ENCODE measurements at regions not wholly inside any gene's neighbourhood (a gene's known extent, or its start where the extent isn't known, plus 50 kb on each side); places are given as distances from the start of the nearest gene placed in this dataset.

GRCh38 chr21:15119486-15119885 lies 54.7 kb upstream of the NRIP1 start:
- H3K27ac ChIP-seq = no peak overlapping the region
- no peaks in the 10 kb centered on the region for H3K36me3 ChIP-seq
- no peaks in the 10 kb centered on the region for H3K9me3 ChIP-seq (ENCODE audit: severe bottlenecking)
- H3K4me3 ChIP-seq (ENCODE audit: low read depth, low read length) = no peak overlapping the region
- H3K27me3 ChIP-seq (ENCODE audit: insufficient read depth, low read depth, severe bottlenecking) = no peaks in the 10 kb centered on the region
- no peak for DNase-seq
- no peak for TF ChIP-seq CTCF (IDR thresholded peaks at IDR 0.05; ENCODE audit: low read depth, low read length)

GRCh38 chr21:15121097-15121654 lies 56.4 kb upstream of the NRIP1 start:
- Histone ChIP-seq H3K4me3 (ENCODE audit: low read depth, low read length) (no peak overlapping the region), H3K9me3 (ENCODE audit: severe bottlenecking) (no peaks in the 10 kb centered on the region), H3K36me3 (no peaks in the 10 kb centered on the region), H3K27me3 (ENCODE audit: insufficient read depth, low read depth, severe bottlenecking) (no peaks in the 10 kb centered on the region), H3K27ac (no peak overlapping the region)
- DNase-seq = no peak
- TF ChIP-seq CTCF (IDR thresholded peaks at IDR 0.05; ENCODE audit: low read depth, low read length) = no peak

DNA sequence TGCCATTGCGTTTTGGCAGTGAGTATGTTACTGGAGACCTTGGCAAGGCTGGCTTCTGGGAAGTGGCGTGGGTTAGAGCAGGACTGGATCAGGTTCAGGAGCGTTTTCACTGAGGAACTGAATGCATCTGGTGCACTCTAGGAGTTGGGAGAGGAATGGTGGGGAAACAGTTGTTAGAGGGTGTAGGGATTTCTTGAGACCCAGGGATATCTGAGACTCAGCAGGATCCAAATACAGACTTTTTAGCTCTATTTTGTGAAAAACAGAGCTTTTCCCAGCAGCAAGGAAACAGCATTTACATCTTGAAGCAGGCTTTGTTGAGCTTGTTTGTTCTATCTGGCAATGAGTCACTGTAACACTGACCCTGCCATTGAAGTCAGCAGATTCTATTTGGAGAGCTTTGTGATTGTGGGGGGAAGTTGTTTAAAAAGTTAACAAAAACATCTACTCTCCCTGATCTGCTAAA lies 56.9 kb upstream of the NRIP1 start:
- DNase-seq = no peak

DNA sequence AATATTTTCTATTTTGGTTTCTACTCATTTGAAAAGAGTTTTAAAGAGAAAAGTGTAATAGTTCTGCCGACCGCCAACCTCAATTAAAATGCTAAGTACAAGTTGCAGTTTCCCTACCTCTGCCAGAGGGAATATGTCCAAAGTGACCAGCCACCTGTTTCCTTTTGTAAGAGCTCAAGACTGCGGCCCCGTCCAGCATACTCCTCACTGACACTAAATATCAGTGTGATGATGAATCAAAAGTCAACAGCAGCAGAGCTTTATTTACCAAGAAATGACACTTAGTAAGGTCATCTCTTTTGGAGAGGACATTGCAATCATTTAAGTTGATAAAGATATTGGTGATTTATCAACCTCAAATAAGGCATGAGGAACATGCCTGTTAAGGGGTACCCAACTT lies 57.4 kb upstream of the NRIP1 start:
- DNase-seq = no peak
- no peak overlapping the region for H3K4me3 ChIP-seq (ENCODE audit: low read depth, low read length)
- no peak overlapping the region for H3K27ac ChIP-seq
- TF ChIP-seq CTCF (IDR thresholded peaks at IDR 0.05; ENCODE audit: low read depth, low read length) = no peak
- H3K27me3 ChIP-seq (ENCODE audit: insufficient read depth, low read depth, severe bottlenecking) = no peaks in the 10 kb centered on the region
- no peaks in the 10 kb centered on the region for H3K9me3 ChIP-seq (ENCODE audit: severe bottlenecking)
- no peaks in the 10 kb centered on the region for H3K36me3 ChIP-seq

More for the DNA sequence above, 56.9 kb upstream of the NRIP1 start:
- Histone ChIP-seq H3K27me3 (ENCODE audit: insufficient read depth, low read depth, severe bottlenecking) (no peaks in the 10 kb centered on the region), H3K36me3 (no peaks in the 10 kb centered on the region), H3K9me3 (ENCODE audit: severe bottlenecking) (no peaks in the 10 kb centered on the region), H3K4me3 (ENCODE audit: low read depth, low read length) (no peak overlapping the region), H3K27ac (no peak overlapping the region)
- TF ChIP-seq CTCF (IDR thresholded peaks at IDR 0.05; ENCODE audit: low read depth, low read length) = no peak

GRCh38 chr21:15124731-15125130 lies 59.9 kb upstream of the NRIP1 start:
- Histone ChIP-seq H3K27ac (no peak overlapping the region), H3K27me3 (ENCODE audit: insufficient read depth, low read depth, severe bottlenecking) (no peaks in the 10 kb centered on the region), H3K36me3 (no peaks in the 10 kb centered on the region), H3K9me3 (ENCODE audit: severe bottlenecking) (no peaks in the 10 kb centered on the region), H3K4me3 (ENCODE audit: low read depth, low read length) (no peak overlapping the region)
- no peak for TF ChIP-seq CTCF (IDR thresholded peaks at IDR 0.05; ENCODE audit: low read depth, low read length)
- DNase-seq = no peak

DNA sequence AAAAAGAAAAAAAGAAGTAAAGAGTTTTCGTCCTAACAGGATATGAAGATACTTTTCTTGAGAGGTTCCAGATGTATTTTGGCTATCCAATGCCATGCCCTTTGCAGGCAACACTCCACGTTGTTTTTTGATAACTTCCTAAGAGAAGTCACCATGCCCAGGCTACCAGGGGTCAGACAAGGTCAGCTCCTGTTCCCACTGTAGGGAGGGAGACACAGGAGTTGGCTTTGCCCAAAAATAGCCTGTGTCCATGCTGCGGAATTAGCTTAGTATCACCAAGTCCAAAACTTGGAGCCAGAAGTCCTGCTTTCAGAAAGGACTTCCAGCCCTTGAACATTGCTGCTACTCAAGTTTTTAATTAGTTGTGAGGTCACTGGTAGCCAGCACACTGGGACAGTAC lies 62.1 kb upstream of the NRIP1 start:
- Histone ChIP-seq H3K36me3 (no peaks in the 10 kb centered on the region), H3K27ac (no peak overlapping the region), H3K9me3 (ENCODE audit: severe bottlenecking) (no peaks in the 10 kb centered on the region), H3K4me3 (ENCODE audit: low read depth, low read length) (no peak overlapping the region), H3K27me3 (ENCODE audit: insufficient read depth, low read depth, severe bottlenecking) (no peaks in the 10 kb centered on the region)
- TF ChIP-seq CTCF (IDR thresholded peaks at IDR 0.05; ENCODE audit: low read depth, low read length) = no peak
- DNase-seq = no peak

Measured in WERI-Rb-1 (cell line).